ENCODE measurements at regions not wholly inside any gene's neighbourhood (a gene's known extent, or its start where the extent isn't known, plus 50 kb on each side); places are given as distances from the start of the nearest gene placed in this dataset.
A peak's percentile ranks its signal among the peaks of the same experiment; 100 is the strongest.
"Not testable (repeated sequence)": the region's sequence is repeated elsewhere in the genome, so short reads cannot be mapped to it uniquely, and the experiment has no call there.

GRCh38 chr4:159410076-159410777 is 307.3 kb downstream of the RAPGEF2 start:
- DNase-seq (ENCODE audit: extremely low read depth, low read depth): no peak

GRCh38 chr4:159410891-159411290 is 308.0 kb downstream of the RAPGEF2 start:
- no peak for DNase-seq (ENCODE audit: extremely low read depth, low read depth)

- DNase-seq (ENCODE audit: extremely low read depth, low read depth): no peak
Measured at GRCh38 chr4:159413306-159413943, 310.5 kb downstream of the RAPGEF2 start.

- no peak for DNase-seq (ENCODE audit: extremely low read depth, low read depth)
Measured at GRCh38 chr4:159414305-159414704, 311.4 kb downstream of the RAPGEF2 start.

GRCh38 chr4:159416073-159416472 is 313.2 kb downstream of the RAPGEF2 start:
- DNase-seq (ENCODE audit: extremely low read depth, low read depth): no peak

- DNase-seq (ENCODE audit: extremely low read depth, low read depth): no peak
Measured at GRCh38 chr4:159416996-159417395, 314.1 kb downstream of the RAPGEF2 start.

- no peak for DNase-seq (ENCODE audit: extremely low read depth, low read depth)
Measured at GRCh38 chr4:159420162-159421057, 317.5 kb downstream of the RAPGEF2 start.

GRCh38 chr4:159421058-159421419 is 318.2 kb downstream of the RAPGEF2 start:
- not testable (repeated sequence) for DNase-seq (ENCODE audit: extremely low read depth, low read depth)

- no peak for DNase-seq (ENCODE audit: extremely low read depth, low read depth)
Measured at GRCh38 chr4:159422019-159422418, 319.1 kb downstream of the RAPGEF2 start.

- no peak for DNase-seq (ENCODE audit: extremely low read depth, low read depth)
Measured at GRCh38 chr4:159422626-159423025, 319.7 kb downstream of the RAPGEF2 start.

GRCh38 chr4:159425737-159426305 is 322.9 kb downstream of the RAPGEF2 start:
- no peak for DNase-seq (ENCODE audit: extremely low read depth, low read depth)

GRCh38 chr4:159428293-159428692 is 325.4 kb downstream of the RAPGEF2 start:
- no peak for DNase-seq (ENCODE audit: extremely low read depth, low read depth)

GRCh38 chr4:159428975-159429692 is 326.3 kb downstream of the RAPGEF2 start:
- no peak for DNase-seq (ENCODE audit: extremely low read depth, low read depth)

- no peak for DNase-seq (ENCODE audit: extremely low read depth, low read depth)
Measured at GRCh38 chr4:159429693-159430035, 326.8 kb downstream of the RAPGEF2 start.

GRCh38 chr4:159430896-159431295 is 328.0 kb downstream of the RAPGEF2 start:
- no peak for DNase-seq (ENCODE audit: extremely low read depth, low read depth)

GRCh38 chr4:159432436-159432835 is 329.6 kb downstream of the RAPGEF2 start:
- DNase-seq (ENCODE audit: extremely low read depth, low read depth): no peak

- no peak for DNase-seq (ENCODE audit: extremely low read depth, low read depth)
Measured at GRCh38 chr4:159433337-159433736, 330.5 kb downstream of the RAPGEF2 start.

GRCh38 chr4:159434114-159434870 is 331.4 kb downstream of the RAPGEF2 start:
- no peak for DNase-seq (ENCODE audit: extremely low read depth, low read depth)

GRCh38 chr4:159434871-159435241 is 332.0 kb downstream of the RAPGEF2 start:
- no peak for DNase-seq (ENCODE audit: extremely low read depth, low read depth)

- DNase-seq (ENCODE audit: extremely low read depth, low read depth): peak; percentile 21
Measured at GRCh38 chr4:159435561-159436023, 332.7 kb downstream of the RAPGEF2 start.
